NCI-H1048 (cell line): ENCODE measurements at regions not wholly inside any gene's neighbourhood (a gene's known extent, or its start where the extent isn't known, plus 50 kb on each side); places are given as distances from the start of the nearest gene placed in this dataset.
"Not testable (repeated sequence)": the region's sequence is repeated elsewhere in the genome, so short reads cannot be mapped to it uniquely, and the experiment has no call there.

Source experiments
- DNase-seq: peaks from one replicate; lab custom pipeline; 2025; lab: John Stamatoyannopoulos, UW

DNA sequence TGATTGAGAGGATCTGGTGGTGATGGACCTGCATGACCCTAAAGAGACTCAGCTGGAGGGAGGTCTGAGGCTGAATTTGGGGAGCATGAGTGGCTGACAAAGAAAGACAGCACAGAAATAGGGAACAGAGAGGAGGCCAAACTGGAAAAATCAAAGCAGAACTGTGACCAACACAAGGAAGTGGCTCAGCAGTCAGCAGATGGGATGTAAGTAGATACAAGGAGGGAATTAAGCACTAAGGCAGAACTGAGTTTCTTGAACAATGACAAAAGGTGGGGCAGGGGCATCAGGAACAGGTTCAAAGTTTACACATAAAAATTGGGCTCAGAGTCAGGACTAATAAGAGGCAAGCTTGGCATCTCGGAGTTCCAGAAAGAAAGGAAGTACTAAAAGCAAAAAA lies 144.3 kb upstream of the KLF3 start:
- no peak for DNase-seq

- no peak for DNase-seq
Measured at GRCh38 chr4:38523054-38523453, 140.9 kb upstream of the KLF3 start.

GRCh38 chr4:38523524-38524448 lies 140.2 kb upstream of the KLF3 start:
- no peak for DNase-seq

DNA sequence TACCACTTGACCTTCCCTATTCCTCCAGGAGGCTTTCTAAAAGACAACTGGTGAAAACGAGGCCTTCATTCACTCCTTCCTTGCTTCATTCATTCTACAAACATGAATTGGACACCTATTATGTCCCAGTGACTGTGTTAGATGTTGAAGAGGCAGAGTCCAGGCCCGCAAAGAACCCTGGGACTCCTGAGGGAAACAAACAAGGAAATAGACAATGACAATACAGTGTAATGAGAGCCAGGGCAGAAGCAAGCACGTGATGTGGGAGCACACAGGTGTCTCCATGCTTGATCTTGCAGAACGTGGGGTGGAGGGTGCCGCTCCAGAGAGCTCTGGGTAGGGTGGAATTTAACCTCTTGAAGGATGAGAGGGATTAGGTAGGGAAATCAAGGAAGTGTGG lies 137.6 kb upstream of the KLF3 start:
- DNase-seq = no peak

- no peak for DNase-seq
Measured at GRCh38 chr4:38529189-38530115, 134.5 kb upstream of the KLF3 start.

GRCh38 chr4:38530486-38530885 lies 133.5 kb upstream of the KLF3 start:
- DNase-seq = no peak

- DNase-seq = no peak
Measured at GRCh38 chr4:38531141-38531727, 132.8 kb upstream of the KLF3 start.

GRCh38 chr4:38532908-38533499 lies 131.0 kb upstream of the KLF3 start:
- DNase-seq = no peak

DNA sequence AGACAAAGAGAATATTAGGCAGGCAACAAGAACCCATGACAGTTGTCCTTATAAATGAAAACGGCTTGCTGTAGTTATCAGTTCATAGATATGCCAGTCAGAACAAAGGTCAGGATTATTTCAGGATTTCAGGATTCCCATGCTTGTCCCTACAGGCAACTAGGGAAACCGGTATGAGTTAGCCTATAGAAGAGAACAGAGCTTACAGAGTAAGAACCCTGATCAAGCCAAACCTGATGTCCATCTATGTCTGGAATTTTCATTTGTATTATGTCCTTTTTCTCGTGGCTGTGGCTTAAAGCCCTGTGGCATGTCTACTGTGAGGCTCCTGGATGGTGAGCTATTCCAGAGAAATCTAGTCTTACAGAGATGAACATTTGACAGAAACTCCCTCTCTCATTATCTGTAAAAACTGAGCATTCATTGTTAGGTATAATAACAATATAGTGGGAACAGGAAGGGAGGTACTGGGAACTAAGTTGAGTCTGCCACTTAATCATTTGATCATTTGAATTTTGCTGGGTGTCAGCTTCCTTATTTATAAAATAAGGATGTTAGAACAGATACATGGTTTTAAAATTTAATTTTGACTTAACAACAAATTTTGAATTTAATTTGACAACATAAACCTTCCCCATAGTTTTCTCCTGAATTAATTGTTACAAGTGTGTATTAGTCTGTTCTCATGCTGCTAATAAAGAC lies 129.5 kb upstream of the KLF3 start:
- DNase-seq = no peak

DNA sequence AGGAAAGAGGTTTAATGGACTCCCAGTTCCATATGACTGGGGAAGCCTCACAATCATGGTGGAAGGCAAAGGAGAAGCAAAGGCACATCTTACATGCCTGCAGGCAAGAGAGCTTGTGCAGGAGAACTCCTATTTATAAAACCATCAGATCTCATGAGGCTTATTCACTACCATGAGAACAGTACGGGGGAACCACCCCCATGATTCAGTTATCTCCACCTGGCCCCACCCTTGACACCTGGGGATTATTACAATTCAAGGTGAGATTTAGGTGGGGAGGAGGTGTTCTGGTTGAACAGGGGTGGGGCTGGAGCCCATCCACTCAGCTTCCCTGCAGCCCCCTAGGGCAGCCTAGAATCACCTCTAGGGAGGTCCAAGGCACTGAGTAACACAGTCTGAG lies 128.9 kb upstream of the KLF3 start:
- DNase-seq = not testable (repeated sequence)

DNA sequence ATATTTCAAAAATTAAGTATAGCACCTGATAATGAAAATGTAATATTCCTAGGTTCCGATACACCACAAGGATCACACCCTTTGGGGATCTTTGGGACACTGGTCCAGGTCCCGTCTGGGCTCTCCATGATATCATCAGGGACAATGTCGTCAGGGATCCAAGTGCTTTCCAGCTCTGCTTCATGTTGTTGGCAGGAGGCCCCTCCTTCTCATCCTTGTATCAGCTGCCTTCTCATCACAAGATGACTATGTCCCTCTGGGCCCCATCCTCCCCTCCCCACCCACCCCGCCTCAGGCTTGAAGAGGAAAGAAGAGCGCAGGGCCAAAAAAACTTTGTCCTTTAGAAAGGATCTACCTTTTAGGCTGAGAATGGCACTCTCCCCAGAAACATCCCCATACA lies 128.3 kb upstream of the KLF3 start:
- no peak for DNase-seq

DNA sequence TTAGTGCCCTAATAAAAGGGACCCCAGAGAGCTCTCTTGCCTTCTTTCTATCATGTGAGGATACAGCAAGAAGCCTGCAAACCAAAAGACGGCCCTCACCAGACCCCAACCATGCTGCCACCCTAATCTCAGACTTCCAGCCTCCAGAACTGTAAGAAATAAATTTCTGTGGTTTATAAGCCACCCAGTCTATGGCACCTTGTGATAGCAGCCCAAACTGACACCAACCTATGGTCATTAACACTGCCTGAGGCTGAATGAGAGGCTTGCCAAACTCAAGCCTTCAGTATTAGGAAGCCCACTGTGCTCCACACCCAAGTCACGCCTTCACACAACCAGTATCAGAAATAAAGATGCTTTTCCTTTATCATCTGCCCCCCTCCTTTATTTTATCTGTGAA lies 127.3 kb upstream of the KLF3 start:
- no peak for DNase-seq

DNA sequence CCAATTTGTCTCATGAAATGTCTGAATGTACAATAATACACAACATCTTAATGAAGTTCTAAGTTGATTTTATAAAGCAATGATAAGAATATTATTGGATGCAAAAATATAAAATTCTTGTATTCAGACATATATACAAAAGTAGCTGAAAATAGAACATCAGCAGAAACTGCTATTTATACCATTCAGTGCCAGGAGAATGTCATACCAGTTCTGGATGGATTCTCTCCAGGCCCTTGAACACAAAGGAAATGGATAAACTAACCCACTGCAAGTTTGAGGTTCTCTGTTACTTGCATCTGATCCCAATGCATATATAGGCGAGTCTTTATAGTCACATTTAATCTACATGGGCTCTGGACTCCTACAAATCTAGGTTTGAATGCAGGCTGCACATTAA lies 126.3 kb upstream of the KLF3 start:
- DNase-seq = no peak

GRCh38 chr4:38538517-38538916 lies 125.5 kb upstream of the KLF3 start:
- no peak for DNase-seq

DNA sequence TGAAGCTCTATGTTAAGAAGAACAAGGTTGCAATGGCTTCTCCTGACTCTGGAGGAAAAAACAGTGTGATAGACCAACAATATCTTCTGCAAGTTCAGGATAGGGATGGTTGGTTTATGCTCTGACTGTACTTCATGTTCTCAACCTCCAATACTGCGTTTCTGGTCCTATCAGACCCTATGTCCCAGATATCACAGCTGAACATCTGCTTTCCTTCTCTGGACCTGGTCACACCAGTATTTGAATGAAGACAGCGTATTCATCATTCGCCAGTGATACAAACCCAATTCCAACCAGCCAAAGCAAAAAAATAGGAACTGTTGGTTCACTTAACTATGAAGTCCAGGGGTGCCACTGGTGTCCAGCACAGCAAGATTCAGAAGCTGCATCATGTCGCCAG lies 124.5 kb upstream of the KLF3 start:
- DNase-seq = no peak

DNA sequence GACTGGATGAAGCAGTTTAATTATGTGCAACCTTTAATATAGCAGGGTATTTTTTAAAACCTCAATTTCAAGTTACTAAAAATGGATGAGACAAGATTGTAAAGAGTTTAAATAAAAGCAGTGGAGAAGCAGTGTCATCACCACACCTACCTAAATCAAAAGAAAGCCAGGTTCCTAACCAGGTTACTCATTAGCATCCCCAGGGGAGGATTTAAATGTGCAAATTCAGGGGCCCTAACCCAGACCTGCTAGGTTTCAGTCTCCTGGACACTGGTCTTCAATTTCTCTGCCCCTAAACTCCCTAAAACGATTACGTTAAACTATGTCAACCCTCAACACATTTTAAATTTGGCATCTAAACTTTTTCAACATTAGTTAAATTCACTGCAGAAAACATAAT lies 116.9 kb upstream of the KLF3 start:
- DNase-seq = no peak

DNA sequence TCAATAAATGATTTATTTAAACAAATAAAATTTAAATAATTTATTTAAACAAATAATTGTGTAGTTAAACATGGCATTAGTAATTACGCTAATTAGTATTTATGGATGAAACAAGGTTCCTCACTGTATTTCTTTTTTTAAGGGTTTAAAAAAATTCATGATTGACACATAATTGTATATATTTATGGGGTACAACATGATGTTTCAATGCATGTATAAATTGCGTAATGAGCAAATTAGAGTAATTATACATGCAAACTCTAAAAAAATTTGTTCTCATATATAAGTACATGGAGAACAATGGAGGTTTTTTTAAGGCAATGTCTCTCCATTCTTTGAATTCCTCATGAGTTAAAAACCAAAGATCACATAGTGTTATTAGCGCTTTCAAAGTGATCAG lies 115.7 kb upstream of the KLF3 start:
- DNase-seq = no peak

GRCh38 chr4:38559374-38559773 lies 104.6 kb upstream of the KLF3 start:
- no peak for DNase-seq

DNA sequence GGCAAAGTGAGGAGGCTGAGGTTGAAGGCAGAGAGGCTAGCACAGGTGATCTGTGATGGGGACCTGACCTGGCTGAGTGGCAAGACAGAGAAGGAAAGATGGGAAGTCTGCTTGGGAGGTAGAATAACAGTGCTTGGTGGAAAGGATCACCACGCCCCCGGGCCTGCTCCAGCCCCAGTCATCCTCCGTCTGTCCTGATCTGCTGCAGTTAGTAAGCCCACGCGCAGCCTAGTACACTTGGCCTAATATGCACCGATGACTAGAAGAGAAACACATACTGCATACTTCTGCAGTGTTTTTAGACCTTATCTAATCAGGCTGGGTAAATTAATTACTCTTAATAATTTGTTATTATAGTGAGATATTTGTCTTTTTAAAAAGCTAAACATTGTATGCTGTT lies 103.7 kb upstream of the KLF3 start:
- DNase-seq = no peak

DNA sequence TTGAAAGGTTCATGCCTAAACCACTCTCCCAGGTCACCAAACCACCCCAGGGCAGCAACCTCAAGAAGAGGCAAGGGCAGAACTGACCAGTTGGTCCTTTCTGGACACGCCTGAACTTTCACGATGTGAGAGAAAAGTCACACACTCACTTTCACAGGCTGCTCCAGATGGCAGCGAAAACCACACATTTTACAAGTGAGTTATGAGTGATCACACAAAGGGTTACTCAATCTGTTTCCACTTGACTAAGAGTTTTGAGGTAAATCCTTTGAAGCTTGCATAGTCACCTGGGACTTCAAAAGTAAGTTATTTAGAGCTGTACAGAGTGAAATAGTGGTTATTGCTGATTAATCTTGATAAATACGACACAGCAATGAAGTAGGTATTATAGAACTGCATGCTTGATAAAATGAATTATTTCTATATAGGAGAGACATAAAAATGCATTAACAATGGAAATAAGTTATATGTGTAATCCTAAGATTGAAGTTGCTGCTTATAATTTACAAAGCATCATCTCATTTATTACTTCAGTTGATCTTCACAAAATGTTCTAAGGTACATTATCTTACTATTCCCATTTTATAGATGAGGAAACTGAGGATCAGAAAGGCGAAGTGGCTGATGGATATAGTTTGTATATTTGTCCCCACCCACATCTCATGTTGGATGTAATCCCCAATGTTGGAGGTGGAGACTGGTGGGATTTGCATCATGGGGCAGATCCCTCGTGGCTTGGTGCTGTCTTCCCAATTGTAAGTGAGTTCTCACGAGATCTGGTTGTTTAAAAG lies 103.0 kb upstream of the KLF3 start:
- DNase-seq = no peak

DNA sequence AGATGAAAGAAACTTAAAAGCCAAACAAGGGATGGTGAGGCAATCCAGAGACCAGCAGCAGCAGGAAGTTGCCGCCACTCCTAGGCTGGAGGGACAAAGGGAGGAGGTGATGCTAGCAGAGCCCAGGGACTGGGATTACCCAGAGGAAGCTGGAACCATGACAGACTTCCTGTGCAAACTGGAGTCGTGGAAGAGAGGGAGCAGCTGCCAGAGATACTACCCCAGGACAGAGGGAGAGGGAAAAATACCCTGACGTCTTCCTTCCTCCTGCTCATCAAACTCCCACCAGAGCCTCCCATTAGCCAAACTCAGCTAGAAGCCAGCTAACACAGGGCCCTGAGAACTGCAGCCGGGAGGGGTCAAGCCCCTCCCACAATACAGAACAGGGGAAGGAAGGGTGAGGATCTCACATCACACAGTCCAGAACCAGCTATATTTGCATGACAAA lies 101.2 kb upstream of the KLF3 start:
- DNase-seq = no peak
